Osteoblast (primary cell): ENCODE measurements at regions not wholly inside any gene's neighbourhood (a gene's known extent, or its start where the extent isn't known, plus 50 kb on each side); places are given as distances from the start of the nearest gene placed in this dataset.

ENCODE experiments used
- DNase-seq: peaks from one replicate; pipeline ENCODE4 v3.0.0; 2011; ENCODE audit warnings: low spot score, mixed read lengths; ENCODE audit not compliant: insufficient read length; ENCODE audit errors: missing footprints
- H2AFZ ChIP-seq: 2 replicates; pipeline ENCODE4 v1.6.0; 2011; ENCODE audit warnings: mild to moderate bottlenecking, low read length
- H3K27ac ChIP-seq: 2 replicates; pipeline ENCODE4 v1.5.1; 2011; ENCODE audit warnings: mild to moderate bottlenecking, low read depth, low read length, moderate library complexity
- H3K27me3 ChIP-seq: 2 replicates; pipeline ENCODE4 v1.6.0; 2012; ENCODE audit warnings: mild to moderate bottlenecking, control low read depth, inconsistent platforms, low read length, moderate library complexity; ENCODE audit not compliant: insufficient read depth
- H3K36me3 ChIP-seq: 2 replicates; pipeline ENCODE4 v1.5.1; 2011; ENCODE audit warnings: mild to moderate bottlenecking, low read length, control low read depth, moderate library complexity; ENCODE audit not compliant: insufficient read depth
- H3K4me1 ChIP-seq: 2 replicates; pipeline ENCODE4 v1.5.1; 2011; ENCODE audit warnings: mild to moderate bottlenecking, low read length, control low read depth, moderate library complexity; ENCODE audit not compliant: insufficient read depth
- H3K4me2 ChIP-seq: 2 replicates; pipeline ENCODE4 v1.6.0; 2011; ENCODE audit warnings: mild to moderate bottlenecking, low read length; ENCODE audit not compliant: insufficient read depth
- H3K4me3 ChIP-seq: fragments of 200-600 bp; sonication (generic); 3 replicates; pipeline ENCODE4 v1.5.1; 2012; ENCODE audit warnings: mild to moderate bottlenecking, low read length, inconsistent platforms; ENCODE audit not compliant: insufficient read depth
- H3K79me2 ChIP-seq: 2 replicates; pipeline ENCODE4 v1.6.0; 2012; ENCODE audit warnings: mild to moderate bottlenecking, low read length, control low read depth, inconsistent platforms; ENCODE audit not compliant: insufficient read depth
- H3K9me3 ChIP-seq: 2 replicates; pipeline ENCODE4 v1.5.1; 2011; ENCODE audit warnings: low read depth, low read length, control low read depth
- H4K20me1 ChIP-seq: 2 replicates; pipeline ENCODE4 v1.6.0; 2012; ENCODE audit warnings: mild to moderate bottlenecking, low read length, control low read depth; ENCODE audit not compliant: insufficient read depth
- CTCF ChIP-seq: IDR thresholded peaks from 2 replicates; pipeline ENCODE4 v1.5.1; 2011; ENCODE audit warnings: mild to moderate bottlenecking, low read depth, low read length, moderate library complexity; ENCODE audit errors: extremely low read depth

GRCh38 chr14:97417331-97417730, 620.1 kb downstream of the VRK1 start:
- no peak overlapping the region for H3K27ac ChIP-seq
- TF ChIP-seq CTCF, result no peak
- H3K27me3 ChIP-seq, result no peaks in the 10 kb centered on the region
- H3K4me2 ChIP-seq, result no peak overlapping the region
- H3K4me3 ChIP-seq, result no peak overlapping the region
- H4K20me1 ChIP-seq, result no peaks in the 10 kb centered on the region
- no peaks in the 10 kb centered on the region for H3K36me3 ChIP-seq
- no peak for DNase-seq
- H3K9me3 ChIP-seq, result peaks cover under 1% of the 10 kb centered on the region
- H3K4me1 ChIP-seq, result no peaks in the 10 kb centered on the region
- H2AFZ ChIP-seq, result no peak overlapping the region
- H3K79me2 ChIP-seq, result no peaks in the 10 kb centered on the region

- no peak for DNase-seq
- Histone ChIP-seq H3K4me2 (no peak overlapping the region), H3K4me1 (no peaks in the 10 kb centered on the region), H3K4me3 (no peak overlapping the region), H3K79me2 (no peaks in the 10 kb centered on the region), H2AFZ (no peak overlapping the region), H3K9me3 (peaks cover 2% of the 10 kb centered on the region), H3K36me3 (no peaks in the 10 kb centered on the region), H4K20me1 (no peaks in the 10 kb centered on the region), H3K27me3 (no peaks in the 10 kb centered on the region), H3K27ac (no peak overlapping the region)
- no peak for TF ChIP-seq CTCF
These were observed 623.0 kb downstream of the VRK1 start for GRCh38 chr14:97420211-97420610.

GRCh38 chr14:97426776-97427175, 629.6 kb downstream of the VRK1 start:
- Histone ChIP-seq H3K27ac (no peak overlapping the region), H3K9me3 (peaks cover 2% of the 10 kb centered on the region), H3K27me3 (no peaks in the 10 kb centered on the region), H4K20me1 (no peaks in the 10 kb centered on the region), H3K79me2 (no peaks in the 10 kb centered on the region), H3K36me3 (no peaks in the 10 kb centered on the region), H3K4me1 (no peaks in the 10 kb centered on the region), H3K4me3 (no peak overlapping the region), H3K4me2 (no peak overlapping the region), H2AFZ (no peak overlapping the region)
- DNase-seq, result no peak
- no peak for TF ChIP-seq CTCF

- Histone ChIP-seq H3K27me3 (no peaks in the 10 kb centered on the region), H3K4me1 (no peaks in the 10 kb centered on the region), H4K20me1 (no peaks in the 10 kb centered on the region), H2AFZ (no peak overlapping the region), H3K4me2 (no peak overlapping the region), H3K4me3 (no peak overlapping the region), H3K27ac (no peak overlapping the region), H3K9me3 (no peaks in the 10 kb centered on the region), H3K36me3 (no peaks in the 10 kb centered on the region), H3K79me2 (no peaks in the 10 kb centered on the region)
- DNase-seq, result no peak
- no peak for TF ChIP-seq CTCF
These were observed 631.7 kb downstream of the VRK1 start for GRCh38 chr14:97428808-97429440.
